Adrenal gland (tissue), 5 donors: ENCODE measurements at regions not wholly inside any gene's neighbourhood (a gene's known extent, or its start where the extent isn't known, plus 50 kb on each side); places are given as distances from the start of the nearest gene placed in this dataset.

Source experiments
- CTCF ChIP-seq, 6 experiments: fragments of 450-650 bp in 4 of 6; fragments of 200-600 bp in 2 of 6; sonication (generic) in 1 of 6; IDR thresholded peaks; 1 replicate in 5 of 6; 2 replicates in 1 of 6; pipeline versions ENCODE4 v1.5.1 to v1.8.0; 2016 to 2021; ENCODE audit warnings: antibody characterized with exemption in 6 of 6, mild to moderate bottlenecking in 2 of 6, moderate library complexity in 1 of 6
- POLR2A ChIP-seq, 2 donors: fragments of 450-650 bp; IDR thresholded peaks; one replicate each; pipeline ENCODE4 v1.6.1; 2017; ENCODE audit warnings: antibody characterized with exemption in 2 of 2, mild to moderate bottlenecking in 2 of 2, moderate library complexity in 1 of 2
- donor health status: DM: no; HTN: no; CAD: no.

- TF ChIP-seq CTCF (IDR thresholded peaks at IDR 0.05) (no peak), POLR2A (IDR thresholded peaks at IDR 0.05) (no peak)
Observed at GRCh38 chr6:145175470-145175869, 559.9 kb downstream of the EPM2A start.
